ENCODE measurements at regions not wholly inside any gene's neighbourhood (a gene's known extent, or its start where the extent isn't known, plus 50 kb on each side); places are given as distances from the start of the nearest gene placed in this dataset.

DNA sequence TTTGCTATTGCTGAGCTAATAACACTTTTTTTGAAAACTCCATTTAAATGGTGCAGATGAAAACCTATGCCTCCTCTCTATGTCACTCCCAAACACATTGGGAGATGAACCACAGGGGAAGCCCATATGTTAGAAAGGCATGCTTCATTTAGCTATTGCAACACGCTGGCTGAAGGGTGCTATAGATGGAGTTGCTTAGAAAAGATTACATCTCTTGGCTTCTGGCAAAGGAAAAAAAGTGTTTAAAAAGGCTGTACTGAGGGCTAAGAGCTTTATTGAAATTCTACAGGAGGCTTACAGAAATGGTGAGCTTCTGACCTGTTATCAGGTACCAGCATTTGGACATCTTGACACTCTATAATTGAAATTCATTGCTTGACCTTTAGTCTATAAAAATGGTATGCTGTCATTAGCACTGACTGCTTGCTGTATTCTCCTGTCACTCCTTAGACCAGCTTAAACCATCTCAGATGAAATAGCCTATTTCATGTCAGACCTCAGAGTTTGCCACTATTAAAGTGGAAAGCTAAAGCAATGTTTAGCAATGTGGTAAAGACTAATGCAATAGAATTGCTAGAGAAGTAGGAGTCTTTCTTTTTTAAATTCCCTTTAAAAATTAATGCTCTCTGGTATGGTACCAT is 503.9 kb downstream of the CDH11 start:
- TF ChIP-seq, protein P1, sequence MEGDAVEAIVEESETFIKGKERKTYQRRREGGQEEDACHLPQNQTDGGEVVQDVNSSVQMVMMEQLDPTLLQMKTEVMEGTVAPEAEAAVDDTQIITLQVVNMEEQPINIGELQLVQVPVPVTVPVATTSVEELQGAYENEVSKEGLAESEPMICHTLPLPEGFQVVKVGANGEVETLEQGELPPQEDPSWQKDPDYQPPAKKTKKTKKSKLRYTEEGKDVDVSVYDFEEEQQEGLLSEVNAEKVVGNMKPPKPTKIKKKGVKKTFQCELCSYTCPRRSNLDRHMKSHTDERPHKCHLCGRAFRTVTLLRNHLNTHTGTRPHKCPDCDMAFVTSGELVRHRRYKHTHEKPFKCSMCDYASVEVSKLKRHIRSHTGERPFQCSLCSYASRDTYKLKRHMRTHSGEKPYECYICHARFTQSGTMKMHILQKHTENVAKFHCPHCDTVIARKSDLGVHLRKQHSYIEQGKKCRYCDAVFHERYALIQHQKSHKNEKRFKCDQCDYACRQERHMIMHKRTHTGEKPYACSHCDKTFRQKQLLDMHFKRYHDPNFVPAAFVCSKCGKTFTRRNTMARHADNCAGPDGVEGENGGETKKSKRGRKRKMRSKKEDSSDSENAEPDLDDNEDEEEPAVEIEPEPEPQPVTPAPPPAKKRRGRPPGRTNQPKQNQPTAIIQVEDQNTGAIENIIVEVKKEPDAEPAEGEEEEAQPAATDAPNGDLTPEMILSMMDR (IDR thresholded peaks at IDR 0.05; ENCODE audit: low read depth, low read length): no peak
- no peak for TF ChIP-seq POLR2A (IDR thresholded peaks at IDR 0.05; ENCODE audit: extremely low read depth, insufficient read length)
- TF ChIP-seq, protein P2, sequence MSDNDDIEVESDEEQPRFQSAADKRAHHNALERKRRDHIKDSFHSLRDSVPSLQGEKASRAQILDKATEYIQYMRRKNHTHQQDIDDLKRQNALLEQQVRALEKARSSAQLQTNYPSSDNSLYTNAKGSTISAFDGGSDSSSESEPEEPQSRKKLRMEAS (IDR thresholded peaks at IDR 0.05; ENCODE audit: low read depth, low read length): no peak
